GM19397 (cell line): ENCODE measurements at regions not wholly inside any gene's neighbourhood (a gene's known extent, or its start where the extent isn't known, plus 50 kb on each side); places are given as distances from the start of the nearest gene placed in this dataset.
"Not testable (repeated sequence)": the region's sequence is repeated elsewhere in the genome, so short reads cannot be mapped to it uniquely, and the experiment has no call there.

Experiments
- ATAC-seq: cut with Tn5 transposase; IDR thresholded peaks from one replicate; pipeline ENCODE4 v1.9.1; 2021; ENCODE audit warnings: mild to moderate bottlenecking, moderate library complexity; ENCODE audit not compliant: unreplicated experiment

GRCh38 chr2:116761864-116762263 is 1052.6 kb upstream of the DDX18 start:
- ATAC-seq, result no peak

GRCh38 chr2:116769514-116769913 is 1045.0 kb upstream of the DDX18 start:
- no peak for ATAC-seq

- no peak for ATAC-seq
Observed at GRCh38 chr2:116776556-116776955, 1037.9 kb upstream of the DDX18 start.

GRCh38 chr2:116787848-116788247 is 1026.6 kb upstream of the DDX18 start:
- ATAC-seq, result no peak

- ATAC-seq, result no peak
Observed at GRCh38 chr2:116802671-116803070, 1011.8 kb upstream of the DDX18 start.

GRCh38 chr2:116804901-116805300 is 1009.6 kb upstream of the DDX18 start:
- no peak for ATAC-seq

GRCh38 chr2:116806505-116806904 is 1008.0 kb upstream of the DDX18 start:
- not testable (repeated sequence) for ATAC-seq

- no peak for ATAC-seq
Observed at GRCh38 chr2:116809109-116809508, 1005.4 kb upstream of the DDX18 start.

- no peak for ATAC-seq
Observed at GRCh38 chr2:116810071-116810470, 1004.4 kb upstream of the DDX18 start.

- no peak for ATAC-seq
Observed at GRCh38 chr2:116810645-116811044, 1003.8 kb upstream of the DDX18 start.

- no peak for ATAC-seq
Observed at GRCh38 chr2:116819355-116819754, 995.1 kb upstream of the DDX18 start.

- ATAC-seq, result no peak
Observed at GRCh38 chr2:116820986-116821385, 993.5 kb upstream of the DDX18 start.

- not testable (repeated sequence) for ATAC-seq
Observed at GRCh38 chr2:116829543-116829942, 984.9 kb upstream of the DDX18 start.

- ATAC-seq, result no peak
Observed at GRCh38 chr2:116832148-116832547, 982.3 kb upstream of the DDX18 start.

GRCh38 chr2:116833052-116833451 is 981.4 kb upstream of the DDX18 start:
- no peak for ATAC-seq

- no peak for ATAC-seq
Observed at GRCh38 chr2:116842164-116842563, 972.3 kb upstream of the DDX18 start.

- no peak for ATAC-seq
Observed at GRCh38 chr2:116859708-116860107, 954.8 kb upstream of the DDX18 start.

GRCh38 chr2:116874021-116874420 is 940.5 kb upstream of the DDX18 start:
- no peak for ATAC-seq

GRCh38 chr2:116877274-116877673 is 937.2 kb upstream of the DDX18 start:
- ATAC-seq, result no peak

- no peak for ATAC-seq
Observed at GRCh38 chr2:116877944-116878343, 936.5 kb upstream of the DDX18 start.

GRCh38 chr2:116879650-116880160 is 934.8 kb upstream of the DDX18 start:
- no peak for ATAC-seq

GRCh38 chr2:116891191-116891590 is 923.3 kb upstream of the DDX18 start:
- ATAC-seq, result no peak

- ATAC-seq, result no peak
Observed at GRCh38 chr2:116911540-116911939, 903.0 kb upstream of the DDX18 start.

GRCh38 chr2:116915673-116916072 is 898.8 kb upstream of the DDX18 start:
- no peak for ATAC-seq
